ENCODE measurements at regions not wholly inside any gene's neighbourhood (a gene's known extent, or its start where the extent isn't known, plus 50 kb on each side); places are given as distances from the start of the nearest gene placed in this dataset.

GRCh38 chr10:78395162-78395561 is 361.5 kb downstream of the RPS24 start:
- Histone ChIP-seq H3K27ac (no peak overlapping the region), H2AFZ (no peak overlapping the region), H3K4me1 (replicated peaks; ENCODE audit: insufficient read depth) (no peaks in the 10 kb centered on the region), H3K79me2 (ENCODE audit: low read depth) (no peaks in the 10 kb centered on the region), H3K4me3 (no peak overlapping the region), H4K20me1 (ENCODE audit: insufficient read depth) (no peaks in the 10 kb centered on the region), H3K9me3 (ENCODE audit: insufficient read depth, low read depth) (peaks cover 6% of the 10 kb centered on the region; the same call in 1 of the 2 replicates), H3F3A (ENCODE audit: insufficient read depth, low read depth) (no peaks in the 10 kb centered on the region), H3K27me3 (ENCODE audit: insufficient read depth, low read depth) (peaks cover 5% of the 10 kb centered on the region; the same call in 1 of the 2 replicates), H3K9me2 (ENCODE audit: insufficient read depth) (no peaks in the 10 kb centered on the region), H3K4me2 (no peak overlapping the region), H3K36me3 (ENCODE audit: low read depth) (no peaks in the 10 kb centered on the region)
- POLR2A ChIA-PET (ENCODE audit: unreplicated experiment), result no interaction called here
- BruUV-seq (replicated peaks), result no TSS peak
- intact Hi-C loops (cut with micrococcal nuclease; ENCODE audit: unreplicated experiment), result no loop called here
- no peak for DNase-seq
- CTCF ChIA-PET, result no interaction called here
- TF ChIP-seq EZH2 (IDR thresholded peaks at IDR 0.05; ENCODE audit: low read depth), result no peak
- no peak for TF ChIP-seq CTCF (conservative IDR thresholded peaks at IDR 0.05)

GRCh38 chr10:78396754-78397153 is 363.1 kb downstream of the RPS24 start:
- H3K27me3 ChIP-seq (ENCODE audit: insufficient read depth, low read depth), result no peaks in the 10 kb centered on the region

GRCh38 chr10:78397786-78398185 is 364.1 kb downstream of the RPS24 start:
- peaks cover 6% of the 10 kb centered on the region; the same call in 1 of the 2 replicates for H3K9me3 ChIP-seq (ENCODE audit: insufficient read depth, low read depth)
- no peaks in the 10 kb centered on the region for H3K27me3 ChIP-seq (ENCODE audit: insufficient read depth, low read depth)
- no peaks in the 10 kb centered on the region for H3K36me3 ChIP-seq (ENCODE audit: low read depth)
- intact Hi-C loops (cut with micrococcal nuclease; ENCODE audit: unreplicated experiment), result no loop called here
- no peaks in the 10 kb centered on the region for H4K20me1 ChIP-seq (ENCODE audit: insufficient read depth)
- ChIA-PET CTCF (no interaction called here), POLR2A (ENCODE audit: unreplicated experiment) (no interaction called here)
- BruUV-seq (replicated peaks), result no TSS peak
- no peak for DNase-seq
- no peak overlapping the region for H3K27ac ChIP-seq
- no peak for TF ChIP-seq EZH2 (IDR thresholded peaks at IDR 0.05; ENCODE audit: low read depth)
- TF ChIP-seq CTCF (conservative IDR thresholded peaks at IDR 0.05), result no peak
- no peaks in the 10 kb centered on the region for H3K79me2 ChIP-seq (ENCODE audit: low read depth)
- no peaks in the 10 kb centered on the region for H3K9me2 ChIP-seq (ENCODE audit: insufficient read depth)
- H2AFZ ChIP-seq, result no peak overlapping the region
- H3K4me3 ChIP-seq, result no peak overlapping the region
- H3K4me2 ChIP-seq, result no peak overlapping the region
- H3F3A ChIP-seq (ENCODE audit: insufficient read depth, low read depth), result no peaks in the 10 kb centered on the region
- H3K4me1 ChIP-seq (replicated peaks; ENCODE audit: insufficient read depth), result no peaks in the 10 kb centered on the region

More at GRCh38 chr10:78396754-78397153, 363.1 kb downstream of the RPS24 start:
- no TSS peak for BruUV-seq (replicated peaks)
- no peak for DNase-seq
- Histone ChIP-seq H3K79me2 (ENCODE audit: low read depth) (no peaks in the 10 kb centered on the region), H4K20me1 (ENCODE audit: insufficient read depth) (no peaks in the 10 kb centered on the region), H3K36me3 (ENCODE audit: low read depth) (no peaks in the 10 kb centered on the region), H3K27ac (no peak overlapping the region), H3K4me1 (replicated peaks; ENCODE audit: insufficient read depth) (no peaks in the 10 kb centered on the region), H3K9me2 (ENCODE audit: insufficient read depth) (no peaks in the 10 kb centered on the region), H2AFZ (no peak overlapping the region), H3K4me2 (no peak overlapping the region), H3F3A (ENCODE audit: insufficient read depth, low read depth) (no peaks in the 10 kb centered on the region), H3K4me3 (no peak overlapping the region), H3K9me3 (ENCODE audit: insufficient read depth, low read depth) (peaks cover 6% of the 10 kb centered on the region; the same call in 1 of the 2 replicates)
- POLR2A ChIA-PET (ENCODE audit: unreplicated experiment), result no interaction called here
- intact Hi-C loops (cut with micrococcal nuclease; ENCODE audit: unreplicated experiment), result no loop called here
- CTCF ChIA-PET, result no interaction called here
- TF ChIP-seq CTCF (conservative IDR thresholded peaks at IDR 0.05) (no peak), EZH2 (IDR thresholded peaks at IDR 0.05; ENCODE audit: low read depth) (no peak)

Data from PC-9 (cell line).